NCI-H128 (cell line): ENCODE measurements at regions not wholly inside any gene's neighbourhood (a gene's known extent, or its start where the extent isn't known, plus 50 kb on each side); places are given as distances from the start of the nearest gene placed in this dataset.

Experiments
- DNase-seq: peaks from one replicate; lab custom pipeline; 2025; ENCODE audit not compliant: unreplicated experiment; lab: John Stamatoyannopoulos, UW

GRCh38 chr12:124517260-124518050, 50.0 kb downstream of the NCOR2 start:
- DNase-seq: peak; percentile 87

- no peak for DNase-seq
Measured at GRCh38 chr12:124516850-124517249, 50.6 kb downstream of the NCOR2 start.

- no peak for DNase-seq
Measured at GRCh38 chr12:124515981-124516380, 51.4 kb downstream of the NCOR2 start.

GRCh38 chr12:124514996-124515932, 52.1 kb downstream of the NCOR2 start:
- no peak for DNase-seq

GRCh38 chr12:124514145-124514995, 53.0 kb downstream of the NCOR2 start:
- no peak for DNase-seq

- no peak for DNase-seq
Measured at GRCh38 chr12:124513297-124513867, 54.0 kb downstream of the NCOR2 start.

GRCh38 chr12:124512667-124513296, 54.6 kb downstream of the NCOR2 start:
- no peak for DNase-seq

GRCh38 chr12:124511259-124511985, 56.0 kb downstream of the NCOR2 start:
- DNase-seq: no peak

GRCh38 chr12:124510301-124510970, 57.0 kb downstream of the NCOR2 start:
- DNase-seq: no peak

GRCh38 chr12:124509676-124510300, 57.6 kb downstream of the NCOR2 start:
- no peak for DNase-seq

- no peak for DNase-seq
Measured at GRCh38 chr12:124509300-124509675, 58.1 kb downstream of the NCOR2 start.

GRCh38 chr12:124508381-124509079, 58.9 kb downstream of the NCOR2 start:
- DNase-seq: no peak

- DNase-seq: no peak
Measured at GRCh38 chr12:124507188-124508109, 60.0 kb downstream of the NCOR2 start.

GRCh38 chr12:124506832-124507153, 60.6 kb downstream of the NCOR2 start:
- DNase-seq: no peak

GRCh38 chr12:124506145-124506831, 61.1 kb downstream of the NCOR2 start:
- DNase-seq: peak; percentile 65

GRCh38 chr12:124505001-124505818, 62.2 kb downstream of the NCOR2 start:
- DNase-seq: no peak
